ENCODE measurements at regions not wholly inside any gene's neighbourhood (a gene's known extent, or its start where the extent isn't known, plus 50 kb on each side); places are given as distances from the start of the nearest gene placed in this dataset.

DNA sequence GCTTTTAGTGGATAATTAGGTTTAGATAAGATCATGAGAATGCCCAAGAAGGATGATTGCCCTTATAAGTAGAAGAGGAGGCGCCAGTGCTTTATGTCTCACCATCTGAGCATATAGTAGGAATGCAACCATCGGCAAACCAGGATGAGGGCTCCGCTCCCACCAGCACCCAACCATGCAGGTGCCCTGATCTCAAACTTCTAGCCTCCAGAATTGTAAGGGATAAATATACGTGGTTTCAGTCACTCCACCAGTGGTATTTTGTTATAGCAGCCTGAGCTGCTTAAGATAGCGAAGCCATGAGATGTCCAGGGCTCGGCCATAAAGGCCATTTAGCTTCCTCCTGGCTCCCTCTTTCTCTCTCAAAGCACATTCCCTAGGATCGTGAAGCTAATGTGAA, 413.9 kb downstream of the MZT1 start:
- Histone ChIP-seq H3K27ac (ENCODE audit: low read depth, low read length, poor library complexity, severe bottlenecking) (no peak overlapping the region), H3K27me3 (replicated peaks; ENCODE audit: insufficient read depth, low read depth, low read length, poor library complexity) (peaks cover 89% of the 10 kb centered on the region), H3K4me1 (ENCODE audit: insufficient read depth, low read length, poor library complexity, severe bottlenecking) (no peaks in the 10 kb centered on the region), H3K36me3 (ENCODE audit: insufficient read depth, low read length, poor library complexity, severe bottlenecking) (no peaks in the 10 kb centered on the region), H3K9me3 (ENCODE audit: low read depth, low read length, poor library complexity, severe bottlenecking) (no peaks in the 10 kb centered on the region), H3K4me3 (ENCODE audit: low read depth, low read length, poor library complexity, severe bottlenecking) (no peak overlapping the region)
- intact Hi-C loops (cut with micrococcal nuclease; ENCODE audit: unreplicated experiment), result no loop called here
- TF ChIP-seq, protein P1, sequence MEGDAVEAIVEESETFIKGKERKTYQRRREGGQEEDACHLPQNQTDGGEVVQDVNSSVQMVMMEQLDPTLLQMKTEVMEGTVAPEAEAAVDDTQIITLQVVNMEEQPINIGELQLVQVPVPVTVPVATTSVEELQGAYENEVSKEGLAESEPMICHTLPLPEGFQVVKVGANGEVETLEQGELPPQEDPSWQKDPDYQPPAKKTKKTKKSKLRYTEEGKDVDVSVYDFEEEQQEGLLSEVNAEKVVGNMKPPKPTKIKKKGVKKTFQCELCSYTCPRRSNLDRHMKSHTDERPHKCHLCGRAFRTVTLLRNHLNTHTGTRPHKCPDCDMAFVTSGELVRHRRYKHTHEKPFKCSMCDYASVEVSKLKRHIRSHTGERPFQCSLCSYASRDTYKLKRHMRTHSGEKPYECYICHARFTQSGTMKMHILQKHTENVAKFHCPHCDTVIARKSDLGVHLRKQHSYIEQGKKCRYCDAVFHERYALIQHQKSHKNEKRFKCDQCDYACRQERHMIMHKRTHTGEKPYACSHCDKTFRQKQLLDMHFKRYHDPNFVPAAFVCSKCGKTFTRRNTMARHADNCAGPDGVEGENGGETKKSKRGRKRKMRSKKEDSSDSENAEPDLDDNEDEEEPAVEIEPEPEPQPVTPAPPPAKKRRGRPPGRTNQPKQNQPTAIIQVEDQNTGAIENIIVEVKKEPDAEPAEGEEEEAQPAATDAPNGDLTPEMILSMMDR (conservative IDR thresholded peaks at IDR 0.05; ENCODE audit: low read depth, low read length), result no peak
- TF ChIP-seq EZH2 (IDR thresholded peaks at IDR 0.05; ENCODE audit: borderline replicate concordance, low read depth, low read length, poor library complexity, severe bottlenecking), result no peak
- ChIA-PET POLR2A (ENCODE audit: low non-redundant PET) (no interaction called here), CTCF (no interaction called here)
- no peak for DNase-seq (ENCODE audit: low spot score)
- BruUV-seq (replicated peaks), result no TSS peak

DNA sequence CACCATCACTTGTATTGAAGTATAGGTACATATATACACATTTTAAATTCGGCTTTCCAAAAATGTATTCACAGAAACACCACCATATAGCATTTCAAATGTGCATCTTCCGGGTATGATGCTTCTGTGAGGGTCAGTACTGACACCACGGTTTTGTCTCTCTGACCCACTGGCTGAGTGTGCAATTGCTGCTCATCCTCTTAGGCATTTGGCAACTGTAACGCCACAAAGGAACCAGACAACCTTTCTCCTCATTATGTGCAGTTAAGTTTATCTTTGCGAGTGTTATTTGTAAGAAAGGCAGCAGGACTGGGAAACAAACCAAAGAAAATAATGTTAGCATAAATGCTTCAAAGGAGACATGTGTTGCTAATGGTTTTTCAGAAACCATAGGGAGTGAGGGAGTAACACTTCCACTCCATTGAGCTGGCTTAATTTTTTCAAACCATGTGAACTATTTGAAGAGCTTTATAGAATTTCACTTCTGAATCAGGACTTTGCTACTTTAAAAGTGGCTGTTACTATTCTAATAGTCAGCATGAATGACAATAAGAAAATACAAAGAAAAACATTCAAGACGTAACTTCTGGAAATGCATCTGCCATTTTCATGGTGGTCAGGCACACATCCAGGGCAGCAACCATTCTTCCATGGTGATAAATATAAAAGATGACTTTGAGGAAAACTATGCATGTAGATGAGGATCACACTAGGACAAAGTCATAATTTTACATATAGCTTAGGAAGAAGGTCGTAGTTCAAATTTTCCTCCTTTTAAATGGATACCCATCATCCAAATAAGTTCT, 423.3 kb downstream of the MZT1 start:
- ChIA-PET CTCF (no interaction called here), POLR2A (ENCODE audit: low non-redundant PET) (no interaction called here)
- H3K9me3 ChIP-seq (ENCODE audit: low read depth, low read length, poor library complexity, severe bottlenecking), result no peaks in the 10 kb centered on the region
- H3K27me3 ChIP-seq (replicated peaks; ENCODE audit: insufficient read depth, low read depth, low read length, poor library complexity), result peaks cover 47% of the 10 kb centered on the region
- H3K36me3 ChIP-seq (ENCODE audit: insufficient read depth, low read length, poor library complexity, severe bottlenecking), result no peaks in the 10 kb centered on the region
- DNase-seq (ENCODE audit: low spot score), result no peak
- TF ChIP-seq, protein P1 (conservative IDR thresholded peaks at IDR 0.05; ENCODE audit: low read depth, low read length), result no peak
- no peaks in the 10 kb centered on the region for H3K4me1 ChIP-seq (ENCODE audit: insufficient read depth, low read length, poor library complexity, severe bottlenecking)
- no TSS peak for BruUV-seq (replicated peaks)
- H3K27ac ChIP-seq (ENCODE audit: low read depth, low read length, poor library complexity, severe bottlenecking), result no peak overlapping the region
- intact Hi-C loops (cut with micrococcal nuclease; ENCODE audit: unreplicated experiment), result no loop called here
- no peak overlapping the region for H3K4me3 ChIP-seq (ENCODE audit: low read depth, low read length, poor library complexity, severe bottlenecking)

DNA sequence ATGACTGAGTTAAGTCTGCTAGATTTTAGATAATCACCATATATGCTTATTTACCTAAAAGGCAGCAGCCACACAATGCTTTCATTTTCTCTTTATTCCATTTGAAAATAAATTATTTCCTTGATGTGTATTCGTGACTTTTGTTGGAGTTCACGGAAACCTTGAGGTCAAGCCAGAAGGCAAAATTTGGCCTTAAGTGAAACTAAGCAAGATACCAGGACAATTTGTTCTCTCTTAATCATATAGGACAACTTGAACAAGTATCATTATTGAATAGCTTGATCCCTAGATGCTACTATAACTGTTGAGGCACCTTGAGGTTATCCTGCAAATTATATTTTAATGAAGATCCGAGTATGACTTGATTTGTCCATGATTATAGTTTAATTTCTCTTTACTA, 429.2 kb upstream of the DACH1 start:
- peaks cover 15% of the 10 kb centered on the region for H3K27me3 ChIP-seq (replicated peaks; ENCODE audit: insufficient read depth, low read depth, low read length, poor library complexity)
- intact Hi-C loops (cut with micrococcal nuclease; ENCODE audit: unreplicated experiment), result no loop called here
- no peak for DNase-seq (ENCODE audit: low spot score)
- no TSS peak for BruUV-seq (replicated peaks)
- H3K4me1 ChIP-seq (ENCODE audit: insufficient read depth, low read length, poor library complexity, severe bottlenecking), result no peaks in the 10 kb centered on the region
- no peak overlapping the region for H3K4me3 ChIP-seq (ENCODE audit: low read depth, low read length, poor library complexity, severe bottlenecking)
- H3K36me3 ChIP-seq (ENCODE audit: insufficient read depth, low read length, poor library complexity, severe bottlenecking), result no peaks in the 10 kb centered on the region
- ChIA-PET POLR2A (ENCODE audit: low non-redundant PET) (no interaction called here), CTCF (no interaction called here)
- no peak overlapping the region for H3K27ac ChIP-seq (ENCODE audit: low read depth, low read length, poor library complexity, severe bottlenecking)
- H3K9me3 ChIP-seq (ENCODE audit: low read depth, low read length, poor library complexity, severe bottlenecking), result no peaks in the 10 kb centered on the region
- TF ChIP-seq, protein P1 (conservative IDR thresholded peaks at IDR 0.05; ENCODE audit: low read depth, low read length), result no peak
- TF ChIP-seq EZH2 (IDR thresholded peaks at IDR 0.05; ENCODE audit: borderline replicate concordance, low read depth, low read length, poor library complexity, severe bottlenecking), result no peak
